HL-60/S4 treated with phorbol 12-myristate 13-acetate at 8.2 ng/mL for 4 days and 3 days (cell line): ENCODE measurements at regions not wholly inside any gene's neighbourhood (a gene's known extent, or its start where the extent isn't known, plus 50 kb on each side); places are given as distances from the start of the nearest gene placed in this dataset.
"Not testable (repeated sequence)": the region's sequence is repeated elsewhere in the genome, so short reads cannot be mapped to it uniquely, and the experiment has no call there.

ENCODE experiments used
- in situ Hi-C: fragments of 300-500 bp; cut with MboI; formaldehyde crosslinking; loops from 2 replicates; pipeline ENCODE4 v1.15.0; 2022; ENCODE audit warnings: low sequenced_read_pairs

DNA sequence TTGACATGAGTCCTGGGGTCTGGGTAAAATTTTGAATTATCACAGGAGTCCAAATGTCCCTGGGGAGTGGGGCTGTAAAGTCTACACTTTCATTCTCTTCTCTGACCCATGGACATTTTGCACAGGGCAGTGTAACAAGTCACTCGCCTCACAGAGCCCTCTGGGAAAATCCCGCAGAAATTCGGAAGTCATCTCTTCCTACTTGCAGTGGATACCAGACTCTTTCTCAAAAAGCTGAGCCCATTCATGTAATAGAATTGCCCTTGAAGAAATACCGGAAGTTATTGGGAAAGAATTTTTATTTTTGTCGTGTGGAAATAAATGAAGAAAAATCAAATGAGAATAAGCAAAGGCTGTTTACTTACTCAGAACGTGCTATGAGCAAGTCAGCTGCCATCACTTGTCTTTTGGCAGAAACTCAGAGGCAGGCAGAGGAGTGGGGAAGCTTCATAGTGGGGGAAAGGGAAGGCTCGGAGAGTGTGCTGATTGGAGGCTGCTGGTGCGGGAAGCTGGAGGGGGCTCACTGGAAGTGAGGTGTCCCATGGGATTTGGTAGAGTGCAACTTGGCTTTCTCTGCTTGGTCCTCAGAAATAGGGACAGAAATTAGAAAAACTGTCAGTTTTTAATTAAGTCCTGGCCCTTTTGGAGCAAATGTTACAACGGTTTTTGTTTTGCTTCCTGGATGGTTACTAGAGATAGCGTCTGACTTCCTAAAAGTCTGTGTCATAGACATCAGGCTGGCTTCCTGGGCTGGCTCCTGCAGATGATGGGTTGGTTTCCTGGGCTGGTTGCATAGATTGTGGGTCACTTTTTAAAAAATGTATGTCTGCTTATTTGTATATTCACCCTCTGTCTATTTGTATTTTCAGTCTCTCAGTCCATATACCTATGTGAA lies 79.8 kb upstream of the EEF1E1 start:
- in situ Hi-C loops, result no loop called here

DNA sequence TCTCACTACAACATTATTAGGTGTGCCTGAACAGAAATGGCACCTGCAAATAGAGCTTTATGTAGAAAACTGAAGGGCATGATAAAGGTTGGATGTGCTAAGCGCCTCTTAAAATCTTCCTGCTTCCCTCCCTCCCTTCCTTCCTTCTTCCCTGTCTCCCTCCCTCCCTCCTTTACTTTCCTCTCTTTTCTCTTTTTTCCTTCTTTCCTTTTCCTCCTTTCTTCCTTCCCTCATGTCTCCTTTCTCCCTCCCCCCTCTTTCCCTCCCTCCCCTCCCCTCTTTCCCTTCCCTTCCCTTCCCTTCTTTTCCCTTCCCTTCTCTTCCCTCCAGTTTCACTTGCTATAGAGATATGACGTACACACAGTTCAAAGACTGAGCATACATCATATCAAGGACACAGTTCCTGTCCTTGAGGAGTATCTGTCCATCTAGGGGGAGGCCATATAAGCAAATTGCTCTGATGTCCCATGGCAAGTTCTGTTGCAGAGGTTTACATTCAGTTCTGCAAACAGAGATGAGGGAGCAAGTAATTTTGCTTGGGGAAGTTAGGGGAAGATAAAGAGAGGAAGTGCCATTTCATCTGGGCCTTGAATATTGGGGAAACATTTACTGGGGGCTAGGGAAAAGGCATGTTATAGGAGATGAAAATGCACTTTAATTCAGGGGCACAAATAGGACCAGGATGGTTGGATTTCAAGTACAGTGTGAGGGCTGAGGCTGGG lies 79.0 kb upstream of the EEF1E1 start:
- in situ Hi-C loops, result no loop called here

DNA sequence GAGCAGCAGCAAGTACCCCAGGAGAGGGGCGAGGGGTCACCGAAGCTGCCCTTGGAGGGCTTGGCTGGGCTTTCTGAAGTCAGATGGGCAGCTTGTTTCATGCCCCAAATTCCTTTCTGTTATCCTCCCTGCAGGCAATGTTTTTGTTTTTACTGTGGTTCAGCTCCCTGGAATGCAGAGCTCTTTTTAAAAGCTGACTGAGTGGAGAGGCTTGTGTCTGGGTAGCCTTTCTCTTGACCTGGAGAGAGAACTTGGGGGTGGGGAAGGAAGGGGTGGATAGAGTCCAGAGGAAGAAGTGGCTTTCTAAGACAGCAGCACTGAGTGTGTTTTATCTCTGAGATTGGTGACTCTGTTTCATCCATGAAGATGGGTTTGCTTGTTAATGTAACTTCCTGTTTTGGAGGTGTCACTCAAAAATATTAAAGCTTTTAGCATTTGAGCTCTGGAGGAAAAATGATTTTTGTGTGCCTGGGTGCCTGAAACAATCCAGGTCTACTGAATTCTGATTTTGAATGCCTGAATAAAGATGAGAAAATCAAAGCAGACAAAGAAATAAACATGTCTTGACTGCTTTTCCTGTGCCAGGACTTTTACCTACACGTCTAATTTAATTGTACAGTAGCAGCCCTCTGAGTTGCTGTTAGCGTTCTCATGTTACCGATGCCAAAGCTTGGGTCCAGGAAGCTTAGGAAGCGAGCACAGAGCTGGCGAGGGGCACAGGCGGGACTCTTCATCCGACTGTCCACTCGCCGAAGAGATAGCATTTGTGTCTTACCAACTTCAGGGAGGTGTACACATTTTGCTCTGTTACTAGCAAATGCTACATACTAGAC lies 78.2 kb upstream of the EEF1E1 start:
- in situ Hi-C loops, result no loop called here

DNA sequence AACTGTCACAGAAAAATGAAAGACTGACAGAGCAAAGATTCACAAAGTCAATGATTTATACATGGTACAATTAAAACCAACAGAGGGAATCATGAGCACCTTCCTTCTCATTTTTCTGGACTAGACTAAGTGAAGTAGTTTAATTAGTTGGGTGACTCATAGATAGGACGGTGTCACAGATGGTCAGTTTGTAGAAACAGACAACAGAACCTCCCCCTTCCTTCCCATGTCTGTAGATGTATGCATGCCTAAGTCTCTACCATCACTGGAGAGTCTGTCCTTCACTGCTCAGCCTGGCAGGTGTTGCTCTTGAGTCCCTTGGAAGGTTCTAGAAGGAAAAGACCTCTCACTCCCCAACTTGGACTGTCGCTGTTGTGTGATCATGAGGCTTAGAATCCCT lies 75.4 kb upstream of the EEF1E1 start:
- in situ Hi-C loops, result no loop called here

DNA sequence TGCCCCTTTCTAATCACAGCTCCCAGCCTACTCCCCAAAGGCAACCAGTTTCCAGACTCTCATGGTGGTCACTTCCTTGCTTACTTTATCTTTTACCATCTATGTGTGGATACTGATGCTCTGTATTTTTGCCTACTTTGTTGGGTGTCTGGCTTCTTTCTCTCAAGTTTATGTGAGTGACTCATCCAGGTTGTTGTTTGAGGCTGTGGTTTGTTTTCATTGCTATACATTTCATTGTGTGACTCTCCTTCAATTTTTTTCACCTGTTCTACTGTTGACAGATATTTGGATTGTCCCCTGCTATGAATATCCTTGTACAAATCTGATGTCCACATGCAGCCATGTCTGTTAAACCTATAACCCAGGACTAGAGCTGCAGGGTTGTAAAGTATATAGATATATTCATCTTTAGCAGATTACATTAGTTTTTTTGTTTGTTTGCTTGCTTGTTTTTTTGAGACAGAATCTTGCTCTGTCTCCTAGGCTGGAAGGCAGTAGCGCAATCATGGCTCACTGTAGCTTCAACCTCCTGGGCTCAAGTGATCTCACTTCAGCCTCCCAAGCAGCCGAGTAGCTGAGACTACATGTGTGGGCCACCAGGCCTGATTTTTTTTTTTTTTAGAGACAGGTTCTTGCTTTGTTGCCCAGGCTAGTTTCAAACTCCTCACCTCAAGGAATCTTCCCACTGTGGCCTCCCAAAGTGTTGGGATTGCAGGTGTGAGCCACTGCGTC lies 72.9 kb upstream of the EEF1E1 start:
- in situ Hi-C loops, result no loop called here

DNA sequence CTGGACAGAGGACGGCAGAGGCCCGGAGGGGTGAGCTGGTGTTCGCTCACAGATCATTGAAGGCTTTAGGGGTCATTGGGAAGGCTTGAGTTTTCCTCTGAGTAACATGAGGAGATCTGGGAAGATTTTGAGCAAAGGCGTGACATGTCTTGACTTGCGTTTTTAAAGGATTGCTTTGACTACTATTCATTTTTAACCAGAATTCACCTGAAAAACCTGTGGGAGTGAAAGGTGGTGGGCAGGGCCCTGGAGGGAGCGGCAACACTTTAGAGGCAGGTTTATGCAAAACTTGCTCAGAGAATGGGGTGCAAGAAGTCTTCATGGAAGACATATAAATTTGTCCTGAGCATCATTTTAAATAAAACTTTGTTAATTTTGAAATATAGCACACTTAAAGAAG lies 72.2 kb upstream of the EEF1E1 start:
- in situ Hi-C loops, result no loop called here

DNA sequence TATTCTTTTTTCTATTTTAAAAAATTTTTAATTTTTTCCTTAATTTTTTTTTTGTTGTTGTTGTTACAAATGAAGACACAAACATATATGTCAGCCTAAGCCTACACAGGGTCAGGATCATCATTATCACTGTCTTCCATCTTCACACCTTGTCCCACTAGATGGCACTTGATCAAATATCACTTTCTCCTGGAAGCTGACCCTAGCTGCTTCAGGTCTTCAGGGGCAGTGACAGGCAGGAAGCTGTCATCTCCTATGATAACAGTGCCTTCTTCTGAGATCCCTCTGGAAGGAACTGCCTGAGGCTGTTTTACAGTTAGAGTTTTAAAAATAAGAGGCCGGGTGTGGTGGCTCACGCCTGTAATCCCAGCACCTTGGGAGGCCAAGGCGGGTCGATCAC lies 70.2 kb upstream of the EEF1E1 start:
- in situ Hi-C loops, result no loop called here

DNA sequence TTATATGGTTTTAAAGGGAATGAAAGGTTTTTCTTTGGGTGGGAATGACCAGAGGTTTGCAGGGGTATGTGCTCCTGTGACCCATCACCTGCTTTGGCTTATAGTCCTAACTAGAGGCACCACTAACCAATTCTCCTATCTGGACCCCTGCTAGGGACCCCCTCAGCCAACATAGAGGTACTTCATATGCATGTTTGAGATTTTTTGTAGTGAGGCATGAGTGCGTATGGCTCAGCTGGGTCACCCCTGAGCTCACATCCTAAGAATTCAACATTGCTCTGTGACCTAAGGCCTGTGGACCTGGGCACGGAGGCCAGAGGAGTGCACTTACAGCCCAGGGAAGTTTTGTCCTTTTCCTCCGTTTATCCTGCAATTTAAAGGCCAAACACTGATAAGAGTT lies 68.4 kb upstream of the EEF1E1 start:
- in situ Hi-C loops, result no loop called here

DNA sequence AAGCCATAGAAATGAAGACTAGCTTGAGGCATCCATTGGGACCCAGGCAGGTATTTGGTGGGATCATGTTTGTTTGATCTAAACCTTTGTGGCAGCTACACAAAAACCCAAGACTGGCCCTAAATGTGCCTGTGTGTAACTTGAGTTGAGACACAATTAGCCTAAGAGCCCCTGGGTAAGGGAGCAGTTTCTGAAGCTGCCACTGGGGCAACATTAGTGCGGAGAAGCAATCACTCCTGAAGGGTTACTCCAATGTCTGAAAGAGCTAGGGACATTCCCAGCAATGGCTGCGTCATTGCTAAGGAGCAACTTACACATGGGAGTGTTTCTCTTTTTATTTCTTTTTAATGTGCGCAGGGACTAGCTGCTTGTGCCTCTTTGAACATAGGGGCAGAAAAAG lies 67.9 kb upstream of the EEF1E1 start:
- in situ Hi-C loops, result no loop called here

DNA sequence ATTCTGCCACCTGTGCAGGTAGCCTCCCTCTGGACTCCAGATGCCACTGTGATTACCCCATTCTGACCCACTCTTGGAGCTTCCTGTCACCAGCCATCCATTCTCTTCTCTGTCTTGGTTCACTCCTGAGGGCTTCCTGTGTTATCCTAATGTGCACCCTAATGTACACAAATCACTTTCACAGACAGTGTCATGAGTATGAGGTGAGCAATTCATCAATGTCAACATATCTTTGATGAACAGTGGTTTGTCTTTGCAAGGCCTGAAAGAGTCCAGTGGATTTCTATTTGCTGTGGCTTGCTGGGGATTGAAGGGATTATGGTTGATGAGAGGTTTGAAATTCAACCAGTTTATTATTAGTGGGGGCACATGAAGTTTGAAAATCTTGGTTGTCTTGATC lies 63.8 kb upstream of the EEF1E1 start:
- in situ Hi-C loops, result no loop called here

DNA sequence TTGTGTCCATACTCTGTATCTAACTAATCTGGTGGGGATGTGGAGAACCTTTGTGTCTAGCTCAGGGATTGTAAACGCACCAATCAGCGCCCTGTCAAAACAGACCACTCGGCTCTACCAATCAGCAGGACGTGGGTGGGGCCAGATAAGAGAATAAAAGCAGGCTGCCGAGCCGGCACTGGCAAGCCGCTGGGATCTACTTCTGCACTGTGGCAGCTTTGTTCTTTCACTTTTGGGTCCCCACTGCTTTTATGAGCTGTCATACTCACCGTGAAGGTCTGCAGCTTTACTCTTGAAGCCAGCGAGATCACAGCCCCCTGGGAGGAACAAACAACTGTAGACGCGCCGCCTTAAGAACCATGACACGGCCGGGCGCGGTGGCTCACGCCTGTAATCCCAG lies 62.7 kb upstream of the EEF1E1 start:
- in situ Hi-C loops, result not testable (repeated sequence)

DNA sequence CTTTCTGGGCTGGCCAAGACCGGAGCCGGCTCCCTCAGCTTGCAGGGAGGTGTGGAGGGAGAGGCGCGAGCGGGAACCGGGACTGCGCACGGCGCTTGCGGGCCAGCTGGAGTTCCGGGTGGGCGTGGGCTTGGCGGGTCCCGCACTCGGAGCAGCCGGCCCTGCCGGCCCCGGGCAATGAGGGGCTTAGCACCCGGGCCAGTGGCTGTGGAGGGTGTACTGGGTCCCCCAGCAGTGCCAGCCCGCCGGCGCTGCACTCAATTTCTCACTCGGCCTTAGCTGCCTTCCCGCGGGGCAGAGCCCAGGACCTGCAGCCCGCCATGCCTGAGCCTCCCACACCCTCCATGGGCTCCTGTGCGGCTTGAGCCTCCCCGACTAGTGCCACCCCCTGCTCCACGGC lies 61.9 kb upstream of the EEF1E1 start:
- in situ Hi-C loops, result not testable (repeated sequence)

DNA sequence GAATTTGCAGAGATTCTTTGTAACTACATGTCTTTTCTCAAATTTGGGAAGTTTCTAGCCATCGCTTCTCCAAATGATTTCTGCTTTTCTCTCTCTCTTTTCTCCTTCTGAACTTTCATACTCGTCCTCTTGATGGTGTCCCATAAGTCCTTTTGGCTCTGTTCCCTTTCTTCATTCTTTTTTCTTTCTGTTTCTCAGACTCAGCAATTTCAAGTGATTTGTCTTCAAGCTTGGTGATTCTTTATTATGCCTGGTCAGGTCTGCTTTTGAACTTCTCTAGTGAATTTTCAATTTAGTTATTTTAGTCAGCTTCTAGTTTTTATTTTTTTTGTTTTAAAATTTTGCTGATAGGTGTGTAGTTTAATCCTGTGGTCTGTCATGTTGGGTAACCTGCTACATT lies 57.6 kb upstream of the EEF1E1 start:
- in situ Hi-C loops, result no loop called here

DNA sequence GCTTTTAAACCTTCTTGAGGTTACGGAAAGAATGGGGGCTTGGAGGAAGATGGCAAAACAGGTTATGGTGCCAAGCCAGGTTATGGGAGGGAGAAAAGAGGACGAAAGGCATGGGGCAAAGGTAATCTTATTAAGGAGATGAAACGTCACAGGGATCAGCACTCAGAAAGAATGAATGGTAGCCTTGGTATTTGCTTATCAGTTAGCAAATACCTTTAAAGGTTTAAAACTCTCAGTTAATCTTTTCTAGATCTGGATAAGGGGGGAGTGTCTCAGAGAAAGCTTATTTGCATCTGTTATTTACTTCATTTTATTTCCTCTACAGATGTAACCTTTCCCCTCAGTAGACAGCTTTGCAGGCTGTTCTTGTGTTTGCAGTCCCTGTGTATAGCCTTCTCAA lies 55.5 kb upstream of the EEF1E1 start:
- in situ Hi-C loops, result no loop called here

DNA sequence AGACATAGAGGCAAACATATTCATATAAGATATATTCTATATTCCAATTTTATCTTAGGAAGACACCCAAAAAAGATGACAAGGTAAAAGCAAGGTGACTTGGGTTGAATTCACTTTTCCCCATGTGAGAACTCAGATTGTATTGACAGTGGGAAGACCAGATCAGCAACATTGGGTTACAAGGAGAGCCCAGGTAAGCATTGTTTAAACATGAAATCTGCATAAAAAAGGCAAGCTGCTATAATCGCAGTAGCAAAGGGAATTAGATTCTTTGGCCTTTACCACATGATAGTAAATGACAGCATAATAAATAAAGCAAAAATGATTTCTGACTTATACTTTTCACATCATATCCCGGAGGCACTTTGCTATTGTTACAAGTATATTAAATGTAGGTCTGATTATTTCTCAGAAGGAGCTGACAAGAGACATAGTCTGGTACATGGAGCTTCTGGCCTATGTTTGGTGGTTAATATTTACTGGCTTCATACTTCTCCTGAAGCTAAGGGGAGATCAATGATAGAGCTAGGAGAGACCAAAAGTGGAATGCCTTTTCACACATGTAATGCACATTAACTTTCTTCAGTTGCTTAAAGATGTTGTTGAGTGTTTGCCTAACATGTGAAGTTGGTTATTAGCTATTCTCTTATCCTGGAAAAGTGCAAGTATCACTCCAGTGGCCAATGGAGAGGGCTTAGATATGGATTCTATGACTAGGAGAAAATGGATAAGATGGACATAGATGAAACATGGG lies 53.1 kb upstream of the EEF1E1 start:
- in situ Hi-C loops, result no loop called here
